A673 (cell line): ENCODE measurements at regions not wholly inside any gene's neighbourhood (a gene's known extent, or its start where the extent isn't known, plus 50 kb on each side); places are given as distances from the start of the nearest gene placed in this dataset.

ENCODE experiments used
- BruUV-seq: library from RNA; stranded (reverse); fragments of 400-500 nt; replicated peaks from 2 replicates; lab custom pipeline; 2021; lab: Mats Ljungman, UMichigan
- CTCF ChIA-PET: fragments of 300-600 bp; sonication (Branson Sonifier 250); formaldehyde crosslinking; loops from one replicate; lab custom pipeline; 2022; ENCODE audit warnings: antibody characterized with exemption; lab: Charles Lee
- POLR2A ChIA-PET: fragments of 300-600 bp; sonication (Branson Sonifier 250); formaldehyde crosslinking; loops from one replicate; lab custom pipeline; 2022; ENCODE audit warnings: antibody characterized with exemption; ENCODE audit not compliant: low non-redundant PET; lab: Charles Lee
- DNase-seq: peaks from one replicate; pipeline ENCODE4 v3.0.0-alpha.2; 2015; ENCODE audit warnings: low spot score
- H3K27ac ChIP-seq: fragments of 200-600 bp; sonication (generic); 2 replicates; pipeline ENCODE4 v1.5.1; 2016; ENCODE audit warnings: mixed run types, low read depth, mild to moderate bottlenecking, mixed read lengths, antibody characterized with exemption, low read length; ENCODE audit not compliant: poor library complexity, severe bottlenecking
- H3K27me3 ChIP-seq: fragments of 200-600 bp; sonication (generic); replicated peaks from 2 replicates; pipeline ENCODE4 v1.6.1; 2017; ENCODE audit warnings: mixed run types, low read depth, mild to moderate bottlenecking, mixed read lengths, antibody characterized with exemption, low read length; ENCODE audit not compliant: insufficient read depth, poor library complexity
- H3K36me3 ChIP-seq: fragments of 200-600 bp; sonication (generic); 2 replicates; pipeline ENCODE4 v1.6.1; 2016; ENCODE audit warnings: mixed run types, mild to moderate bottlenecking, mixed read lengths, antibody characterized with exemption, low read length; ENCODE audit not compliant: insufficient read depth, poor library complexity, severe bottlenecking
- H3K4me1 ChIP-seq: fragments of 200-600 bp; sonication (generic); 2 replicates; pipeline ENCODE4 v1.6.1; 2017; ENCODE audit warnings: mixed run types, mild to moderate bottlenecking, mixed read lengths, antibody characterized with exemption, low read length; ENCODE audit not compliant: insufficient read depth, poor library complexity, severe bottlenecking
- H3K4me3 ChIP-seq: fragments of 200-600 bp; sonication (generic); 2 replicates; pipeline ENCODE4 v1.5.1; 2016; ENCODE audit warnings: low read depth, mixed run types, mild to moderate bottlenecking, mixed read lengths, low read length; ENCODE audit not compliant: poor library complexity, severe bottlenecking
- H3K9me3 ChIP-seq: fragments of 200-600 bp; sonication (generic); 2 replicates; pipeline ENCODE4 v1.6.1; 2016; ENCODE audit warnings: mixed run types, low read depth, mild to moderate bottlenecking, mixed read lengths, antibody characterized with exemption, low read length; ENCODE audit not compliant: poor library complexity, severe bottlenecking
- EZH2 ChIP-seq: fragments of 200-600 bp; sonication (generic); IDR thresholded peaks from 2 replicates; pipeline ENCODE4 v1.6.1; 2017; ENCODE audit warnings: borderline replicate concordance, low read depth, mild to moderate bottlenecking, mixed read lengths, antibody characterized with exemption, low read length; ENCODE audit not compliant: poor library complexity, severe bottlenecking
- intact Hi-C: fragments of 100-400 bp; cut with micrococcal nuclease; formaldehyde crosslinking; loops from one replicate; pipeline ENCODE4 v1.10.0; 2022; ENCODE audit not compliant: unreplicated experiment
- TF ChIP-seq, protein P1 (sequence below): fragments of 300-800, 200-600 bp; sonication (generic); conservative IDR thresholded peaks from 2 replicates; pipeline ENCODE4 v1.5.1; 2017; ENCODE audit warnings: low read depth, mild to moderate bottlenecking, antibody characterized with exemption, low read length, moderate library complexity, mixed read lengths

DNA sequence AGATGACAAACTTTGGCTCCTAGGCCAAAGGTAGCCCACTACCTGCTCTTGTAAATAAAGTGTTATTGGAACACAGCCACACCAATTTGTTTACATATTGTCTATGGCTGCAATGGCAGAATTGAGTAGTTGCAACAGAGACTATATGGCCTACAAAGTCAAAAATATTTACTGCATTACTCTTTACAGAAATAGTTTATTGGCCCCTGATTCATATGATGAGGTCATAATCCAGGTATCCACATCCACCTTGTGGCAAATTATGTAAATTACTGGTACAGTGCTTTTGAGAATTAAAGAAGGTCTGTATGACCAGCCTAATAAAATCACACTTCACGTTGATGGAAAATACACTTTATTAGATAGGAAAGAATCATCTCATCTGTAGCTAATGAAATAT lies 337.0 kb upstream of the DDX53 start:
- no peaks in the 10 kb centered on the region for H3K36me3 ChIP-seq
- no TSS peak for BruUV-seq
- ChIA-PET POLR2A (no interaction called here), CTCF (no interaction called here)
- DNase-seq, result no peak
- no peak overlapping the region for H3K4me3 ChIP-seq
- H3K9me3 ChIP-seq, result no peaks in the 10 kb centered on the region
- TF ChIP-seq, protein P1, sequence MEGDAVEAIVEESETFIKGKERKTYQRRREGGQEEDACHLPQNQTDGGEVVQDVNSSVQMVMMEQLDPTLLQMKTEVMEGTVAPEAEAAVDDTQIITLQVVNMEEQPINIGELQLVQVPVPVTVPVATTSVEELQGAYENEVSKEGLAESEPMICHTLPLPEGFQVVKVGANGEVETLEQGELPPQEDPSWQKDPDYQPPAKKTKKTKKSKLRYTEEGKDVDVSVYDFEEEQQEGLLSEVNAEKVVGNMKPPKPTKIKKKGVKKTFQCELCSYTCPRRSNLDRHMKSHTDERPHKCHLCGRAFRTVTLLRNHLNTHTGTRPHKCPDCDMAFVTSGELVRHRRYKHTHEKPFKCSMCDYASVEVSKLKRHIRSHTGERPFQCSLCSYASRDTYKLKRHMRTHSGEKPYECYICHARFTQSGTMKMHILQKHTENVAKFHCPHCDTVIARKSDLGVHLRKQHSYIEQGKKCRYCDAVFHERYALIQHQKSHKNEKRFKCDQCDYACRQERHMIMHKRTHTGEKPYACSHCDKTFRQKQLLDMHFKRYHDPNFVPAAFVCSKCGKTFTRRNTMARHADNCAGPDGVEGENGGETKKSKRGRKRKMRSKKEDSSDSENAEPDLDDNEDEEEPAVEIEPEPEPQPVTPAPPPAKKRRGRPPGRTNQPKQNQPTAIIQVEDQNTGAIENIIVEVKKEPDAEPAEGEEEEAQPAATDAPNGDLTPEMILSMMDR, result no peak
- H3K27me3 ChIP-seq, result no peaks in the 10 kb centered on the region
- intact Hi-C loops, result no loop called here
- peaks cover 7% of the 10 kb centered on the region for H3K4me1 ChIP-seq
- H3K27ac ChIP-seq, result no peak overlapping the region

DNA sequence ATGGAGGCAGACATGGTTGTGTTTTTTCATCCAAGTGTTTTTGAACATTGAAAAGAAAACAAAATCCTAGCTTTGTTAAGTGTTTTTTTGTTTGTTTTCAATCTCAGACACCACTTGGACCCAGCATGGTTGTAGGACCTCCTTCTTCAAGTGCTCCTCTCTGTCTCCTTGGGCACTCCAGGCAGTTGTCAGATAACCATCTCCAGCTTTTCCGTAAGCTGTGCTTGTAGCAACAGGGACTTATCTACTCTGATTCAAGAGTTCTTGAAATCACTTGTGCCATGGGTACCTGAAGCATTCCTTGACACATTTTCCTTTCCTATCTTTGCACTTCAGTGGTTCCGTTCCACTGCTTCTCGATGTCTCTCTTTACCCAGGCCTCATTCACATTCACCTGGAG lies 334.9 kb upstream of the DDX53 start:
- intact Hi-C loops, result no loop called here
- ChIA-PET CTCF (no interaction called here), POLR2A (no interaction called here)
- Histone ChIP-seq H3K9me3 (no peaks in the 10 kb centered on the region), H3K27ac (no peak overlapping the region), H3K4me3 (no peak overlapping the region), H3K27me3 (no peaks in the 10 kb centered on the region), H3K4me1 (peaks cover 7% of the 10 kb centered on the region), H3K36me3 (no peaks in the 10 kb centered on the region)
- TF ChIP-seq, protein P1, result no peak
- TF ChIP-seq EZH2, result no peak
- no peak for DNase-seq
- BruUV-seq, result no TSS peak

DNA sequence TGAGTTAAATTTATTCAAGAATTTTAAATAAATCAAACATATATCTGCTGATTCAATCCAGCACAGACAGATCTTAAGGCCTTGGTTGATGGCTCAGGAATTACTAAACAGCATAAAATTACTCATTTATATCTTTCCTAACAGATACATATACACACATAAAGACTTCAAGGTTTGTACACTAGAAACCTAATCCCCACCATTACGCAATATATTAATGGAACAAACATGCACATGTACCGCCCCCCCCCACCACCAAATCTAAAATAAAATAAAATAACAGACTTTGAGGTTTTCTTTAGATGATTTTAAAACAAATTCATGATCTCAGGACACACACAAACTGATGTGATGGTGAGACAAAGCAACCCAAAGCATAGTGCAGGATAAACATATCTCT lies 333.9 kb upstream of the DDX53 start:
- Histone ChIP-seq H3K27ac (no peak overlapping the region), H3K36me3 (no peaks in the 10 kb centered on the region), H3K9me3 (no peaks in the 10 kb centered on the region), H3K4me1 (peaks cover 7% of the 10 kb centered on the region), H3K27me3 (no peaks in the 10 kb centered on the region), H3K4me3 (no peak overlapping the region)
- CTCF ChIA-PET, result interaction anchor here (1.0 to 1.6 kb wide), 2 partner anchors 82 to 652 kb away, joined by 3 to 8 read pairs; no protein-coding TSS in a partner anchor
- intact Hi-C loops, result loop anchor here (2.0 kb wide), 1 partner anchor 83 kb away; no protein-coding TSS in a partner anchor
- POLR2A ChIA-PET, result no interaction called here
- DNase-seq, result no peak
- TF ChIP-seq, protein P1, result no peak
- no peak for TF ChIP-seq EZH2
- no TSS peak for BruUV-seq
